Stomach (tissue), 4 donors: ENCODE measurements at regions not wholly inside any gene's neighbourhood (a gene's known extent, or its start where the extent isn't known, plus 50 kb on each side); places are given as distances from the start of the nearest gene placed in this dataset.

ENCODE experiments used
- EP300 ChIP-seq: sonication (generic); formaldehyde crosslinking; IDR thresholded peaks from one replicate; pipeline ENCODE4 v1.6.1; 2017; ENCODE audit warnings: antibody characterized with exemption
- POLR2A ChIP-seq, 4 donors: fragments of 450-650 bp; IDR thresholded peaks; one replicate each; pipeline ENCODE4 v1.6.1; 2016; ENCODE audit warnings: antibody characterized with exemption in 4 of 4, control low read depth in 2 of 4, mild to moderate bottlenecking in 1 of 4, moderate library complexity in 1 of 4
- POLR2AphosphoS5 ChIP-seq, 3 donors: sonication (generic); formaldehyde crosslinking; IDR thresholded peaks; one replicate each; pipeline ENCODE4 v1.6.1; 2016; ENCODE audit warnings: antibody characterized with exemption in 3 of 3
- TF ChIP-seq, protein P1 (sequence below), 7 experiments: fragments of 450-650 bp in 4 of 7; fragments of 200-600 bp in 3 of 7; sonication (generic) in 3 of 7; IDR thresholded peaks; one replicate each; pipeline ENCODE4 v1.5.1; 2016 to 2019; ENCODE audit warnings: antibody characterized with exemption in 7 of 7, control low read depth in 2 of 7, mild to moderate bottlenecking in 1 of 7

DNA sequence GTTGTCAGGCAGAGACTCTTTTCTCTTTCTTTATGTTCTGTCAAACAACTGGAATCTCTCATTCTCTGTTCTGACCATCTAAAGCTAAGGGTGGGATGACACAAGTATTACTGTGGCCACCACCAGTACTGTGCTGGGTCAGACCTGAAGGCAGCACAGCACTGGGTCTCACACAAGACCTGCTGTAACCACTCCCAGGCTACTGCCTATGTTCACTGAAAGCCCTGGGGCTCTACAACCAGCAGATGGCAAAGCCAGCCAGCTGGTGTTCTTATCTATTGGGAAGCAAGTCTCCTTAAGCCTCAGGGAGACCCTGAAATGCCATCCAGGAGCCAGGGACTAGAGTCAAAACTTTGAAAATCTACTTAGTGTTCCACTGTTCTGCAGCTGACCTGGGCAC is 189.5 kb downstream of the SLCO4C1 start:
- TF ChIP-seq, protein P1, sequence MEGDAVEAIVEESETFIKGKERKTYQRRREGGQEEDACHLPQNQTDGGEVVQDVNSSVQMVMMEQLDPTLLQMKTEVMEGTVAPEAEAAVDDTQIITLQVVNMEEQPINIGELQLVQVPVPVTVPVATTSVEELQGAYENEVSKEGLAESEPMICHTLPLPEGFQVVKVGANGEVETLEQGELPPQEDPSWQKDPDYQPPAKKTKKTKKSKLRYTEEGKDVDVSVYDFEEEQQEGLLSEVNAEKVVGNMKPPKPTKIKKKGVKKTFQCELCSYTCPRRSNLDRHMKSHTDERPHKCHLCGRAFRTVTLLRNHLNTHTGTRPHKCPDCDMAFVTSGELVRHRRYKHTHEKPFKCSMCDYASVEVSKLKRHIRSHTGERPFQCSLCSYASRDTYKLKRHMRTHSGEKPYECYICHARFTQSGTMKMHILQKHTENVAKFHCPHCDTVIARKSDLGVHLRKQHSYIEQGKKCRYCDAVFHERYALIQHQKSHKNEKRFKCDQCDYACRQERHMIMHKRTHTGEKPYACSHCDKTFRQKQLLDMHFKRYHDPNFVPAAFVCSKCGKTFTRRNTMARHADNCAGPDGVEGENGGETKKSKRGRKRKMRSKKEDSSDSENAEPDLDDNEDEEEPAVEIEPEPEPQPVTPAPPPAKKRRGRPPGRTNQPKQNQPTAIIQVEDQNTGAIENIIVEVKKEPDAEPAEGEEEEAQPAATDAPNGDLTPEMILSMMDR (IDR thresholded peaks at IDR 0.05): no peak
- no peak for TF ChIP-seq POLR2AphosphoS5 (IDR thresholded peaks at IDR 0.05)
- TF ChIP-seq POLR2A (IDR thresholded peaks at IDR 0.05): no peak
- no peak for TF ChIP-seq EP300
